Testis (tissue), 2 donors: ENCODE measurements at regions not wholly inside any gene's neighbourhood (a gene's known extent, or its start where the extent isn't known, plus 50 kb on each side); places are given as distances from the start of the nearest gene placed in this dataset.

Source experiments
- DNase-seq: peaks from one replicate; pipeline ENCODE4 v3.0.0-alpha.2; 2019
- H3K27ac ChIP-seq, 2 donors: fragments of 200-600 bp; sonication (generic); one replicate each; pipeline ENCODE4 v1.5.1; 2019
- H3K27me3 ChIP-seq: fragments of 200-600 bp; sonication (generic); one replicate; pipeline ENCODE4 v1.5.1; 2019
- H3K36me3 ChIP-seq: fragments of 200-600 bp; sonication (generic); one replicate; pipeline ENCODE4 v1.5.1; 2017; ENCODE audit warnings: low read depth; ENCODE audit errors: missing control alignments
- H3K4me1 ChIP-seq: fragments of 200-600 bp; sonication (generic); one replicate; pipeline ENCODE4 v1.5.1; 2019
- H3K4me3 ChIP-seq, 2 donors: fragments of 200-600 bp; sonication (generic); one replicate each; pipeline ENCODE4 v1.5.1; 2017 to 2019
- H3K9me3 ChIP-seq: fragments of 200-600 bp; sonication (generic); one replicate; pipeline ENCODE4 v1.5.1; 2017
- POLR2A ChIP-seq: fragments of 450-650 bp; IDR thresholded peaks from one replicate; pipeline ENCODE4 v1.6.1; 2017; ENCODE audit warnings: antibody characterized with exemption, mild to moderate bottlenecking, moderate library complexity
- WGBS, 2 donors: methylation state at CpG; one replicate each; pipeline ENCODE4 v1.1.5; 2018; 5-methylcytosine and 5-hydroxymethylcytosine counted together
- intact Hi-C: fragments of 100-400 bp; cut with DNase I; formaldehyde crosslinking; loops from one replicate; pipeline ENCODE4 v1.15.1; 2023; ENCODE audit warnings: low total_unique reads
- TF ChIP-seq, protein P1 (sequence below), 3 experiments: fragments of 450-650 bp in 2 of 3; fragments of 200-600 bp in 1 of 3; sonication (generic) in 1 of 3; IDR thresholded peaks; one replicate each; pipeline ENCODE4 v1.5.1; 2016 to 2019; ENCODE audit warnings: antibody characterized with exemption in 3 of 3, mild to moderate bottlenecking in 2 of 3, moderate library complexity in 1 of 3

DNA sequence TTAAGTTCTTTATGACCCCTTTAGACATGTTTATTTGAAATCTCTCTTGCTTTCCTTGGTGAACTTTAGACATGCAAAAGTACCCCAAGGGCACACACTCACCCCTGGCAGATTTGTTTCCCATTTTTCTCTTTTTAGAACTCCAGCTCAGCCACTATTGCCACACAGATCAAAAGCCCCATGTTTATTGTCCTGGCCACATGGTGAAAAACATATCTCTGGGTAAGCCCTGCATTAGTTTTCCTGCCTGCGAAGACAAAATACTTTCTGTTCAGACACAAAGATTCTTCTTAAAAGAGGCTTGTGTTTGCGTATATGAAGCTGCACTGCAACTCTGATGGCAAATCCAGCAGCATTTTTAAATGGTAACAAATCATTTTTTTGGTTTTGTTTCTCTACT, 200.0 kb downstream of the POLR1F start:
- Histone ChIP-seq H3K9me3 (no peaks in the 10 kb centered on the region), H3K27ac (no peak overlapping the region), H3K27me3 (no peaks in the 10 kb centered on the region), H3K4me3 (no peak overlapping the region), H3K4me1 (no peaks in the 10 kb centered on the region), H3K36me3 (no peaks in the 10 kb centered on the region)
- WGBS, 2 donors, result 55 to 65% methylated on average over 2 of the region's 2 CpGs
- no peak for DNase-seq
- intact Hi-C loops, result no loop called here
- TF ChIP-seq POLR2A, result no peak
- TF ChIP-seq, protein P1, sequence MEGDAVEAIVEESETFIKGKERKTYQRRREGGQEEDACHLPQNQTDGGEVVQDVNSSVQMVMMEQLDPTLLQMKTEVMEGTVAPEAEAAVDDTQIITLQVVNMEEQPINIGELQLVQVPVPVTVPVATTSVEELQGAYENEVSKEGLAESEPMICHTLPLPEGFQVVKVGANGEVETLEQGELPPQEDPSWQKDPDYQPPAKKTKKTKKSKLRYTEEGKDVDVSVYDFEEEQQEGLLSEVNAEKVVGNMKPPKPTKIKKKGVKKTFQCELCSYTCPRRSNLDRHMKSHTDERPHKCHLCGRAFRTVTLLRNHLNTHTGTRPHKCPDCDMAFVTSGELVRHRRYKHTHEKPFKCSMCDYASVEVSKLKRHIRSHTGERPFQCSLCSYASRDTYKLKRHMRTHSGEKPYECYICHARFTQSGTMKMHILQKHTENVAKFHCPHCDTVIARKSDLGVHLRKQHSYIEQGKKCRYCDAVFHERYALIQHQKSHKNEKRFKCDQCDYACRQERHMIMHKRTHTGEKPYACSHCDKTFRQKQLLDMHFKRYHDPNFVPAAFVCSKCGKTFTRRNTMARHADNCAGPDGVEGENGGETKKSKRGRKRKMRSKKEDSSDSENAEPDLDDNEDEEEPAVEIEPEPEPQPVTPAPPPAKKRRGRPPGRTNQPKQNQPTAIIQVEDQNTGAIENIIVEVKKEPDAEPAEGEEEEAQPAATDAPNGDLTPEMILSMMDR (IDR thresholded peaks at IDR 0.05), result no peak

DNA sequence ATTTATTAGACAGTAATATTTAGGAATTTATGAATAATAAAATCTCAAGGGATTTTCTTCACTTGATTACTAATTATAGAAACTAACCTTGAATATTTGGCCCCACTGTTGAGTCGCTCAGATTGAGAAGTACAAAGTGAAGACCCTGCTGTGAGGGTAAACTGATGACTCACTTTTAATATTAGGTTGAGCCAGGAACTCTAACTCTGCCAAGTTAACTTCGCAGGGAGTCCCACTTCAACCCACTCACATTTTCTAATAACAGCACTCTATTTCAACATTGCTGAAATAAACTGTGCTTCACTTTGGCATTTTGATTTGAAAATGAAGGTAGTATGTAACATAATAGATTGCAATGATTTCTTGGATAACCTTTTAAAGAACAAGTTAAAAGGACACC, 200.7 kb downstream of the POLR1F start:
- TF ChIP-seq POLR2A, result no peak
- TF ChIP-seq, protein P1 (IDR thresholded peaks at IDR 0.05), result no peak
- no peaks in the 10 kb centered on the region for H3K36me3 ChIP-seq
- intact Hi-C loops, result no loop called here
- DNase-seq, result no peak
- H3K27me3 ChIP-seq, result no peaks in the 10 kb centered on the region
- no peak overlapping the region for H3K27ac ChIP-seq
- no peaks in the 10 kb centered on the region for H3K4me1 ChIP-seq
- H3K9me3 ChIP-seq, result no peaks in the 10 kb centered on the region
- 52 to 58% methylated on average over 2 of the region's 2 CpGs for WGBS, 2 donors
- no peak overlapping the region for H3K4me3 ChIP-seq

DNA sequence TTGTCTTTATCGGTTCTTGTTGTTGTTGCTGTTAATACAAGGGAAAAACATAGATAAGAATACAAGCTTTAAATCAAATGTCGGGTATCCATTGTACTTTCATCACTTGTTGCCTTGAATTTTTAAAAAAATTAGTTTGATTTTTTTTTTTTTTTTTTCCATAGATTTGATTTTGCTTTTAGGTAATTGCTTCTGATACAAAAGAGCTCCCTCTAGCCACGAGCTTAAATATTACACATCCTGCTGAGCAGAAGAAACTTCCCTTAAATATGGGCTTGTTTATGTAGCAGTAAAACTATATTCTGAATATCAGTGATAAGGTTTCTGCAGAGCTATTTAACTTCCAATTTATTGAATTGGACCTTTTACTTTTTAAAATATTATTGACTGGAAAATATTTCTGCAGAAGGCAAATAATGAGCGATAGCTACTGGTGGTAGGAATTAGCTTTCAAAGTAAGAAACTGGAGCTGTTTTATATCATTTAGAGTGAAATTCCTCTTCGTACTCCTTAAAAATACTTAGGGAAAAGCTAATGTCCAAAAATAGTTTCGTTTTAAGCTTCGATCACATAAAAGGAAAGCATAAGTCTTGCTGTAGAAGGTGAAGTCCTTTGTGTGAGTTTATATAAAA, 216.9 kb downstream of the POLR1F start:
- Histone ChIP-seq H3K27ac (no peak overlapping the region), H3K4me3 (no peak overlapping the region), H3K27me3 (no peaks in the 10 kb centered on the region), H3K36me3 (no peaks in the 10 kb centered on the region), H3K4me1 (no peaks in the 10 kb centered on the region), H3K9me3 (no peaks in the 10 kb centered on the region)
- TF ChIP-seq POLR2A, result no peak
- TF ChIP-seq, protein P1 (IDR thresholded peaks at IDR 0.05), result peak in 2 of 3 experiments; percentile 29 to 62
- intact Hi-C loops, result no loop called here
- WGBS, 2 donors, result 45 to 48% methylated on average over 7 of the region's 7 CpGs
- peak; percentile 25 for DNase-seq

DNA sequence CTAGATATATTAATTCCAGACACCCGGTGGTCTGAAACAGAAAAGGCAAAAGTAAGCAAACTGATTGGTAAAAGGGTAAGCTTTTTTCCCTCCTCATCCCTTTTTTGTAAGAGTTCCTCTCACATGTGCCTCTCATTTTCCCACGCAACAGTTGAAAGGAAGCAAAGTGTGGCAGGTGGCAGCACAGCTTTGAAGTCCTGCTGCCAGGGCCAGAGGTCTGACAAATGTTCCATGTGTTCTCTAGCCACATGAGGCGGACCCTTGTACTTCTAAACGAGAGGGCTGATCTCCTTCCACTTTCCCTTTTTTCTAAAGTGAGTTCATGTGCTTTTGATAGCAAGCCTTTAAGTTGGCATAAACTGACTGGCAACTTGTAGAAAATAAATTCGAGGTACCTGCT, 217.5 kb downstream of the POLR1F start:
- no peak overlapping the region for H3K27ac ChIP-seq
- H3K9me3 ChIP-seq, result no peaks in the 10 kb centered on the region
- no peak overlapping the region for H3K4me3 ChIP-seq
- H3K27me3 ChIP-seq, result no peaks in the 10 kb centered on the region
- WGBS, 2 donors, result 72 to 82% methylated on average over 5 of the region's 5 CpGs
- DNase-seq, result no peak
- no peaks in the 10 kb centered on the region for H3K36me3 ChIP-seq
- intact Hi-C loops, result no loop called here
- TF ChIP-seq POLR2A, result no peak
- TF ChIP-seq, protein P1 (IDR thresholded peaks at IDR 0.05), result no peak
- no peaks in the 10 kb centered on the region for H3K4me1 ChIP-seq

DNA sequence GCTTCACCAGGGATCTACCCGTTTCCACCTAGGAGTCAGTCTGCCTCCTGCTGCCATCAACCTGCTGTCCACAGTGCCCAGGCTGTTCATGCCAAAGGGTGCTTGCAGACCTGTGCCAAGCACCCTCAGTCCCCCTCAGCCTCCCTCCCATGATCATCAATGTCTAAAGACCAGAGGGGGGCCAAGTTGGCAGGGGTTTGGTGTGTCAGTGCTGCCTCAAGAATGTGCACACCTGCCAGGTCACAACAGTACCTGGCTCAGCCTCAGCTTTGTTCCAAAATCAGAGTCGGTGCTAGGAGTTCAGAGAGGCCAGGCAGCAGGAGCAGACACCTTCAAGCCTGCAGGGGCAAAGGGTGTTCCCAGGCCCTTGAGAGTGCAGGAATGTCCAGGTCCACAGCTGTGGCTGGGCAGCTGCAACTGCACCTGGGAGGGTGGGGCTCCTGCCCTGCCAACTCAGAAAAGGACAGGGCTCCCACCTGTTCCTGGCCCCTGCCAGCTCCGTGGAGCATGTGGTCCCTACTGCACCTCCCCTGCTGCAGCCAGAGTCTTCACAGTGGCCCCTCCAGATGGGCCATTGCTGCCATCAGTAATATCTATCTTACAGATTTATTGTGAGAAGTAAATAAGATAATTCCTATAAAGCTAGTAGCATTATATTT, 219.5 kb downstream of the POLR1F start:
- Histone ChIP-seq H3K4me3 (no peak overlapping the region), H3K27ac (no peak overlapping the region), H3K9me3 (no peaks in the 10 kb centered on the region), H3K36me3 (no peaks in the 10 kb centered on the region), H3K27me3 (no peaks in the 10 kb centered on the region), H3K4me1 (no peaks in the 10 kb centered on the region)
- no peak for TF ChIP-seq POLR2A
- TF ChIP-seq, protein P1 (IDR thresholded peaks at IDR 0.05), result no peak
- 94 to 96% methylated on average over 3 of the region's 3 CpGs for WGBS, 2 donors
- intact Hi-C loops, result no loop called here
- no peak for DNase-seq
